Kidney (tissue), 13 donors: ENCODE measurements at regions not wholly inside any gene's neighbourhood (a gene's known extent, or its start where the extent isn't known, plus 50 kb on each side); places are given as distances from the start of the nearest gene placed in this dataset.

Source experiments
- DNase-seq, 5 donors: peaks; one replicate each; pipeline ENCODE4 v3.0.0-alpha.2; 2013 to 2020
- FAIRE-seq: peaks from 2 replicates; lab custom pipeline; 2012; peaks lifted over from hg19 to GRCh38; lab: Jason Lieb, UNC
- H3K27ac ChIP-seq, 2 donors: one replicate each; pipeline ENCODE4 v1.7.0; 2013; ENCODE audit warnings: low read depth in 2 of 2, low read length in 2 of 2, inconsistent platforms in 1 of 2
- H3K27me3 ChIP-seq: one replicate; pipeline ENCODE4 v1.7.1; 2013; ENCODE audit warnings: low read length, inconsistent platforms; ENCODE audit not compliant: control insufficient read depth, insufficient read depth
- H3K36me3 ChIP-seq, 3 donors: one replicate each; pipeline versions ENCODE4 v1.7.0 to v1.7.1; 2013; ENCODE audit warnings: low read length in 3 of 3, control low read depth in 1 of 3, inconsistent platforms in 1 of 3; ENCODE audit not compliant: insufficient read depth in 3 of 3, control insufficient read depth in 2 of 3
- H3K4me1 ChIP-seq, 3 donors: one replicate each; pipeline versions ENCODE4 v1.7.0 to v1.7.1; 2013; ENCODE audit warnings: low read length in 3 of 3, inconsistent platforms in 1 of 3, low read depth in 1 of 3; ENCODE audit not compliant: control insufficient read depth in 2 of 3, insufficient read depth in 2 of 3
- H3K4me3 ChIP-seq, 3 donors: one replicate each; pipeline versions ENCODE4 v1.7.0 to v1.8.1; 2013; ENCODE audit warnings: low read length in 3 of 3, control low read depth in 1 of 3, inconsistent platforms in 1 of 3
- H3K9ac ChIP-seq, 3 donors: one replicate each; pipeline versions ENCODE4 v1.7.0 to v1.7.1; 2013; ENCODE audit warnings: low read length in 3 of 3, control low read depth in 1 of 3, inconsistent platforms in 1 of 3
- H3K9me3 ChIP-seq, 3 donors: one replicate each; pipeline versions ENCODE4 v1.7.0 to v1.7.1; 2013; ENCODE audit warnings: low read length in 3 of 3, control low read depth in 1 of 3, inconsistent platforms in 1 of 3; ENCODE audit not compliant: control insufficient read depth in 2 of 3, insufficient read depth in 1 of 3
- CTCF ChIP-seq: IDR thresholded peaks from 3 replicates; pipeline ENCODE4 v1.5.1; 2012; ENCODE audit warnings: mild to moderate bottlenecking, moderate library complexity, borderline replicate concordance; ENCODE audit not compliant: insufficient read depth; ENCODE audit errors: extremely low read depth
- intact Hi-C: fragments of 100-400 bp; cut with DNase I; formaldehyde crosslinking; loops from one replicate; pipeline ENCODE4 v1.11.1; 2022
- donor health status: control.
- donor health status: control.
- donor health status: control.
- donor health status: control.
- donor health status: control.
- donor health status: DM: yes; HTN: yes; CAD: no.
- donor health status: Normal renal cell carcinoma (clear cell type).

GRCh38 chr11:128200467-128200866 lies 386.9 kb downstream of the ETS1 start:
- intact Hi-C loops, result no loop called here
- Histone ChIP-seq H3K27me3 (no peaks in the 10 kb centered on the region), H3K4me1 (no peaks in the 10 kb centered on the region), H3K9me3 (no peaks in the 10 kb centered on the region), H3K36me3 (no peaks in the 10 kb centered on the region), H3K27ac (no peak overlapping the region), H3K4me3 (no peak overlapping the region), H3K9ac (no peak overlapping the region)
- FAIRE-seq (no peak), DNase-seq (no peak)
- no peak for TF ChIP-seq CTCF

- no peak for FAIRE-seq
- intact Hi-C loops, result no loop called here
- no peak overlapping the region for H3K27ac ChIP-seq
- H3K4me1 ChIP-seq, result no peaks in the 10 kb centered on the region
- no peaks in the 10 kb centered on the region for H3K9me3 ChIP-seq
- TF ChIP-seq CTCF, result no peak
- H3K9ac ChIP-seq, result no peak overlapping the region
- H3K27me3 ChIP-seq, result no peaks in the 10 kb centered on the region
- H3K4me3 ChIP-seq, result no peak overlapping the region
- peak in 1 of 5 donors; percentile 71 for DNase-seq
- H3K36me3 ChIP-seq, result no peaks in the 10 kb centered on the region
Observed at GRCh38 chr11:128198216-128198772, 389.1 kb downstream of the ETS1 start.

- Histone ChIP-seq H3K9ac (no peak overlapping the region), H3K4me1 (no peaks in the 10 kb centered on the region), H3K9me3 (no peaks in the 10 kb centered on the region), H3K4me3 (no peak overlapping the region), H3K27me3 (no peaks in the 10 kb centered on the region), H3K27ac (no peak overlapping the region), H3K36me3 (no peaks in the 10 kb centered on the region)
- intact Hi-C loops, result no loop called here
- FAIRE-seq (no peak), DNase-seq (no peak)
- no peak for TF ChIP-seq CTCF
Observed at GRCh38 chr11:128196235-128196634, 391.1 kb downstream of the ETS1 start.

- Histone ChIP-seq H3K4me1 (no peaks in the 10 kb centered on the region), H3K9ac (no peak overlapping the region), H3K36me3 (no peaks in the 10 kb centered on the region), H3K27ac (no peak overlapping the region), H3K4me3 (no peak overlapping the region), H3K27me3 (no peaks in the 10 kb centered on the region), H3K9me3 (no peaks in the 10 kb centered on the region)
- TF ChIP-seq CTCF, result no peak
- no peak for FAIRE-seq
- intact Hi-C loops, result no loop called here
- DNase-seq, result no peak
Observed at GRCh38 chr11:128195756-128196155, 391.6 kb downstream of the ETS1 start.
